SK-N-SH treated with all-trans-retinoic acid at 6 μM for 48 hours (cell line): ENCODE measurements at regions not wholly inside any gene's neighbourhood (a gene's known extent, or its start where the extent isn't known, plus 50 kb on each side); places are given as distances from the start of the nearest gene placed in this dataset.

Experiments
- ARNTL ChIP-seq: fragments of 450-650 bp; formaldehyde crosslinking; IDR thresholded peaks from 2 replicates; pipeline ENCODE4 v1.5.0; 2020; ENCODE audit warnings: low read depth, mild to moderate bottlenecking, moderate library complexity, borderline replicate concordance
- OSR1 ChIP-seq: fragments of 250-450 bp; sonication (Bioruptor Pico); IDR thresholded peaks from 2 replicates; pipeline ENCODE4 v1.8.0; 2022; ENCODE audit warnings: moderate library complexity, mild to moderate bottlenecking, inconsistent platforms
- ZFP3 ChIP-seq: fragments of 250-450 bp; sonication (Bioruptor Pico); IDR thresholded peaks from 2 replicates; pipeline ENCODE4 v1.5.0; 2020; ENCODE audit warnings: mild to moderate bottlenecking, moderate library complexity
- ZNF565 ChIP-seq: fragments of 450-650 bp; formaldehyde crosslinking; conservative IDR thresholded peaks from 2 replicates; pipeline ENCODE4 v1.5.0; 2020; ENCODE audit warnings: low read depth, mild to moderate bottlenecking, moderate library complexity

- no peak for TF ChIP-seq ZNF565 (CRISPR knock-in tag)
- no peak for TF ChIP-seq OSR1 (CRISPR knock-in tag)
- TF ChIP-seq ARNTL (CRISPR knock-in tag) = no peak
- no peak for TF ChIP-seq ZFP3 (CRISPR knock-in tag)
Observed at GRCh38 chr2:163799807-163800206, 64.0 kb upstream of the FIGN start.
